ENCODE measurements at regions not wholly inside any gene's neighbourhood (a gene's known extent, or its start where the extent isn't known, plus 50 kb on each side); places are given as distances from the start of the nearest gene placed in this dataset.

GRCh38 chr10:33067917-33068316 lies 109.9 kb upstream of the ITGB1 start:
- no peak for DNase-seq (ENCODE audit: low spot score)

DNA sequence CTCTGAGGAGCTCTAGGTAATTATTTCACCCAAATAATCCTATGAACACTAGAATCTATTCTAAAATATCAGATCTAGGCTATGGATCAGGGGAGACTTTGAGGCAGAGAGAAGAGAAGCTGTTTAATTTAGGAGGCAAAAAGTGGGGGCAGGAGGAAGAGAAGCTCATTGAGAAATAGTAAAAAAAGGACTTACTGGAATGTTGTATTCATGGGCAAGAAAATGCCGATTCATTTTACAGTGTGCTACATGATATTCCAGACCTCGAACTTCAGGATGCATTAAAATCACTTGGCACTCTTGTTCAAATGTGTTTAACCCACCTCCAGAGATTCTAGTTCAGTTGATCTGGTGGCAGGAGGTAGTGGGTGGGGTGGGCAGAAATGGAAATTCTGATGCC lies 109.5 kb upstream of the ITGB1 start:
- no peak for DNase-seq (ENCODE audit: low spot score)

GRCh38 chr10:33066558-33067236 lies 108.7 kb upstream of the ITGB1 start:
- DNase-seq (ENCODE audit: low spot score), result no peak

GRCh38 chr10:33065111-33065510 lies 107.1 kb upstream of the ITGB1 start:
- no peak for DNase-seq (ENCODE audit: low spot score)

DNA sequence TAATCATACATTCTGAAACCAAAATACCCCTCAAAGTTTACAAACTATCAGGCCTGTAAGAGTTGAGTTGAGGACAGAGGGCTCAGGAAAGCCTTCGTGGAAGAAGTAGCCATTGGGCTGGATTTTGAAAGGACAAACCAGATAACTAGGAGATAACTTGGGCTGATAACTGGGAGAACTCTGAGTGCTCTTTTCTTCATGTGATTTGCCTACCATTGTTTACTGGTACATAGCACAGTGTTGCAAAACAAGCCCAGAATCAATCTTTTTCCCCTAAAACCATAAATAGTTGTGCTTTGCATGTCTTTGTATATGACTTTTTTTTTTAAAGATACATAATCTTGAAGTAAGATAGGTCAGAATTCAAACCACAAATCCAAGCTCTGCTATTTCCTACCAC lies 106.7 kb upstream of the ITGB1 start:
- no peak for DNase-seq (ENCODE audit: low spot score)

DNA sequence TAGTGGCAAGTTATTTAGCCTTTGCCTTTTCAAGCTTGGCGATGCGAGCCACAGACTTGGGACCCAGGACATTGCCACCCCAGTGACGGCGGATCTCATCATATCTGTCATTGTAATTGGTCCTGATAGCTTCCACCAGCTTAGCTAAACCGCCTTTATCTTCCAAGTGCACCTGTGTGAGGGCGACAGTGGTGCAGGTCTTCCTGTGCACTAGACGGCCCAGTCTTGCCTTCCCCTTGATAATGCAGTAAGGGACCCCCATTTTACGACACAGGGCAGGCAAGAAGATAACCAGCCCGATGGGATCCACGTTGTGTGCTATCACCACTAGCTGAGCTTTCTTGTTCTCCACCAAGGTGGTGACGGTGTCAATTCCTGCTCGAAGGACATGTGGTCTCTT lies 99.6 kb upstream of the ITGB1 start:
- no peak for DNase-seq (ENCODE audit: low spot score)

- no peak for DNase-seq (ENCODE audit: low spot score)
Measured at GRCh38 chr10:33056828-33057596, 99.0 kb upstream of the ITGB1 start.

GRCh38 chr10:33055625-33056024 lies 97.6 kb upstream of the ITGB1 start:
- no peak for DNase-seq (ENCODE audit: low spot score)

DNA sequence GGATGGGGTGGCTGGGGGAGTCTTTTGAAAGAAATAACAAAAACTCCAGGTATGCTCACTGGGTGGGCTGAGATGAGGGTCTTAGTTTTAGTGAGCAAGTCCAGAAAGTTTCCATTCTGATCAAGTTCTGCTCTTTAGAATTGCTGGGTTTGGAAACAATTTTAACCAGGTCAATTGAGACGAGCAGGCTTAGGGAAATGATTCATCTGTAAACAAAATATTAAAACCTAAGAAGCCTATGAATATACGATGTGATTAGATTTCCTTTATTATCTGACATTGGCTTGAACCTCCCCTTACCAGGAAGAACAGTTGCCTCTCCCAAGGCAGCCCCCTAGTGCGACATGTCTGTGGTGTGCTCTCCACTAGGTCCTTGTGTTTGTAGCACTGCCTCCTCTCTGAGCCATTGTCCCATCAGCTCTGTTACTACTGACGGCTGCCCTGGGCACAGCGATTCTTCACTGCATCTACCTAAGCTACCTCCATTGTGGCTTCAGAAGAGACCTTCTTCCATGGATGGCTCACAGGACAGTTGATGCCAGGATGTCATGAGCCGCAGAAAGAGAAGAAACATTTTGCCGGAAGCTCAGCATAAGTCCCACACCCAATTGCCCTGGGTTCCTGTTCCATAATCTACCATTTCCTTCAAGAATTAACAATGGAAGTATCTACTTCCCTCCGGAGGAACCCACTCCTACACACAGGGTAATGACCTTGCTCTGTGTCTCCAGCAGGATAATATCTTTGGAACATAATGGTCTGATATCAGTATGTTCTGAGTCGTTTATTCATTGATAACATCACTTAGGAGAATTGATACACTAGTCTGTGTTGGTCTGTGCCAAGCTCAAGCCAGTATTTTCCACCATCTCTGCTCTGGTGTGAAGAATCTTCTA lies 95.1 kb upstream of the ITGB1 start:
- no peak for DNase-seq (ENCODE audit: low spot score)

GRCh38 chr10:33052263-33052875 lies 94.3 kb upstream of the ITGB1 start:
- DNase-seq (ENCODE audit: low spot score), result no peak

DNA sequence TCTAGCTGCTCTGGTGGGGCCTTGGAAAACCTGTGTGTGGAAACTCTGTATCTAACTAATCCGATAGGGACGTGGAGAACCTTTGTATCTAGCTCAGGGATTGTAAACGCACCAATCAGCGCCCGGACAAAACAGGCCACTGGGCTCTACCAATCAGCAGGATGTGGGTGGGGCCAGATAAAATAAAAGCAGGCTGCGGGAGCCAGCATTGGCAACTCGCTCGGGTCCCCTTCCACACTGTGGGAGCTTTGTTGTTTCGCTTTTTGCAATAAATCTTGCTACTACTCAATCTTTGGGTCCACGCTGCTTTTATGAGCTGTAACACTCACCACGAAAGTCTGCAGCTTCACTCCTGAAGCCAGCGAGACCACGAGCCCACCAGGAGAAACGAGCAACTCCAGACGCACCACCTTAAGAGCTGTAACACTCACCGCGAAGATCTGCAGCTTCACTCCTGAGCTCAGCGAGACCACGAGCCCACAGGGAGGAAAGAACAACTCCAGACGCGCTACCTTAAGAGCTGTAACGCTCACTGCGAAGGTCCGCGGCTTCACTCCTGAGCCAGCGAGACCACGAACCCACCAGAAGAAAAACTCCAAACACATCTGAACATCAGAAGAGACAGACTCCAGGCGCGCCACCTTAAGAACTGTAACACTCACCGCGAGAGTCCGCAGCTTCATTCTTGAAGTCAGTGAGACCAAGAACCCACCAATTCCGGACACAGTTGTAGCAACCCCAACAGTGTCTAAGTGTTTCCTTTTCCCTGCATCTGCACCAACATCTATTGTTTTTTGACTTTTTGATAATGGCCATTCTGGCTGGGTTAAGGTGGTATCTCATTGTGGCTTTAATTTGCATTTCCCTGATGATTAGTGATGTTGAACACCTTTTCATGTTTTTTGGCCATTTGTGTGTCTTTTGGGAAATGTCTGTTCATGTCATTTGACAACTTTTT lies 92.2 kb upstream of the ITGB1 start:
- peak; percentile 41 for DNase-seq (ENCODE audit: low spot score)

- DNase-seq (ENCODE audit: low spot score), result no peak
Measured at GRCh38 chr10:33048223-33048622, 90.2 kb upstream of the ITGB1 start.

GRCh38 chr10:33047655-33048054 lies 89.6 kb upstream of the ITGB1 start:
- no peak for DNase-seq (ENCODE audit: low spot score)

GRCh38 chr10:33046792-33047191 lies 88.8 kb upstream of the ITGB1 start:
- DNase-seq (ENCODE audit: low spot score), result no peak

DNA sequence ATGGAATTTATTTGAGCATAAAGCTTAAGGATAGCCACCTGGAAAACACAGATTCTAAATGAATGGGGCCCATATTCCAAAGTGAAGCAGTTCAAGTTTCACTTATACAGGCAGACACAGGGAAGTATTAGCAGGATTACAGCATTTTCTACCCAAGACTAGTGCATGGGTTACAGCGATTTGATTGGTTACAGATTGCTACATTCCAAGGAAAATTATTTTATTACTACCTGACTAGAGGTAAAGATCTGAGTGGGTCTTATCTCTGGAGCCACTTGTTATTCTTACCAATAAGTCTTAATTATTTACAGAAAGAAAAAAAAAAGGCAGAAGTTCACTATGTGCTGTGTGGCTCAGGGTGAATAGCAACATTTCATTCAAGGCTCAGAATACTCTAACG lies 87.4 kb upstream of the ITGB1 start:
- no peak for DNase-seq (ENCODE audit: low spot score)

DNA sequence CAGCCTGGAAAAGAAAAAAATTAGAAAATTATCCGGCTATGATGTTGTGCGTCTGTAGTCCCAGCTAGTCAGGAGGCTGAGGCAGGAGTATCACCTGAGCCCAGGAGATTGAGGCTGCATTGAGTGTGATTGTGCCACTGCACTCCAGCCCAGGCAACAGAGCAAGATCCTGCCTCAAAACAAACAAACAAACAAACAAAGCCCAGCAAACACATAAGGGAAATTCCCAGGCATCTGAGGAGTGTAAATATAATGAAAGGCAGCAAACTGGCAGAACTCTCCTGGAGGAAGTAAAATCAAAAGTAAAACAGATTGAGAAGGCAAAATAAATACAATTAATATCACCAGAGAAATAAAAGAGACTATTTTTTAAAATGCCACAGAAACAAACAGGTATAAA lies 84.5 kb upstream of the ITGB1 start:
- DNase-seq (ENCODE audit: low spot score), result no peak

DNA sequence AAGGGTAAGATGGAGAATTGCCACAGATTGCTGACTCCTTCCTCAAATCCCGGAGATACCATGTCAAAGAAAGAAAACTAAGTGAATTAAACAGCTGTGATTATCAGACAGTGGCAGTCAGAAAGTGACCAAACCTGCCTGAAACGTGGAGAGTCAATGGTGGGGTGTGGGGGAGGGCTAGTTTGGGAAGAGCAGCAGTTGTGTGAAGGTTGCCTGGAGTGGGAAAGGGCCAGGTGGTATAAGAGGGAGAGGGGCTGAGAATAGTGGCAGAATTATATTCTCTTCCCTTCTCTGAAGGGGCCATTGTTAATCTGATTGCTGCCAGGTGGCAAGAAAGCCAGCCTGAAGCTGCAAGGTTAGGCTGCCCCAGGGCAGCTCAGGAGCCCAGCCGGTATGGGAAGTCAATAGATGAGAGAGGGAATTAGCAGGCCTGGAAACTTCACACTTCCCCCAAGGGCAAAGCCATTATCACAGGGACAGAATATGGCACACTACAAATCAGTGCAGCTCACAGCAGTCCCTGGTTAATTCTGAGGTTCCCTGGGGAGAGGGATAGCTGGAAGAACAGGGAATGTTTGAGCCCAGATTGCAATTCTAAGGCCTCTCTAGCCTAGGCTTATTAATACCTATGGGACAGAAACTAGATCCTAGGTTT lies 83.9 kb upstream of the ITGB1 start:
- DNase-seq (ENCODE audit: low spot score), result no peak

GRCh38 chr10:33040436-33040835 lies 82.4 kb upstream of the ITGB1 start:
- no peak for DNase-seq (ENCODE audit: low spot score)

GRCh38 chr10:33039181-33039580 lies 81.2 kb upstream of the ITGB1 start:
- no peak for DNase-seq (ENCODE audit: low spot score)

- no peak for DNase-seq (ENCODE audit: low spot score)
Measured at GRCh38 chr10:33038672-33039071, 80.6 kb upstream of the ITGB1 start.

GRCh38 chr10:33037726-33038125 lies 79.7 kb upstream of the ITGB1 start:
- DNase-seq (ENCODE audit: low spot score), result no peak
